Hepatocyte (in vitro differentiated cells): ENCODE measurements at regions not wholly inside any gene's neighbourhood (a gene's known extent, or its start where the extent isn't known, plus 50 kb on each side); places are given as distances from the start of the nearest gene placed in this dataset.

Experiments used
- DNase-seq: peaks from one replicate; pipeline ENCODE4 v3.0.0-alpha.2; 2016; ENCODE audit warnings: low spot score
- H2AFZ ChIP-seq: fragments of 200-600 bp; sonication (generic); 2 replicates; pipeline ENCODE4 v1.6.0; 2016; ENCODE audit warnings: antibody characterized with exemption, mild to moderate bottlenecking
- H3K27ac ChIP-seq: fragments of 200-600 bp; sonication (generic); 2 replicates; pipeline ENCODE4 v1.5.1; 2016; ENCODE audit warnings: mild to moderate bottlenecking
- H3K27me3 ChIP-seq: fragments of 200-600 bp; sonication (generic); 2 replicates; pipeline ENCODE4 v1.6.1; 2016
- H3K36me3 ChIP-seq: fragments of 200-600 bp; sonication (generic); replicated peaks from 2 replicates; pipeline ENCODE4 v1.5.1; 2016; ENCODE audit warnings: low read depth; ENCODE audit not compliant: insufficient read depth
- H3K4me1 ChIP-seq: fragments of 200-600 bp; sonication (generic); 2 replicates; pipeline ENCODE4 v1.5.1; 2016; ENCODE audit warnings: mild to moderate bottlenecking, moderate library complexity; ENCODE audit not compliant: insufficient read depth
- H3K4me2 ChIP-seq: fragments of 200-600 bp; sonication (generic); 2 replicates; pipeline ENCODE4 v1.6.0; 2016
- H3K4me3 ChIP-seq: fragments of 200-600 bp; sonication (generic); 2 replicates; pipeline ENCODE4 v1.5.1; 2016; ENCODE audit warnings: mild to moderate bottlenecking
- H3K79me2 ChIP-seq: fragments of 200-600 bp; sonication (generic); 2 replicates; pipeline ENCODE4 v1.6.0; 2017; ENCODE audit warnings: mild to moderate bottlenecking
- H3K9me2 ChIP-seq: fragments of 200-600 bp; sonication (generic); replicated peaks from 2 replicates; pipeline ENCODE4 v1.6.0; 2017; ENCODE audit warnings: mild to moderate bottlenecking; ENCODE audit not compliant: insufficient read depth
- H3K9me3 ChIP-seq: fragments of 200-600 bp; sonication (generic); 2 replicates; pipeline ENCODE4 v1.5.1; 2016; ENCODE audit warnings: low read depth, mild to moderate bottlenecking
- H4K20me1 ChIP-seq: fragments of 200-600 bp; sonication (generic); 2 replicates; pipeline ENCODE4 v1.6.0; 2016; ENCODE audit warnings: mild to moderate bottlenecking; ENCODE audit not compliant: insufficient read depth, poor library complexity, severe bottlenecking
- CTCF ChIP-seq: fragments of 200-600 bp; sonication (generic); IDR thresholded peaks from 2 replicates; pipeline ENCODE4 v1.5.1; 2016; ENCODE audit warnings: antibody characterized with exemption, mild to moderate bottlenecking; ENCODE audit not compliant: poor library complexity
- EZH2 ChIP-seq: fragments of 200-600 bp; sonication (generic); IDR thresholded peaks from 2 replicates; pipeline ENCODE4 v1.6.1; 2016; ENCODE audit warnings: antibody characterized with exemption, mild to moderate bottlenecking, borderline replicate concordance
- EZH2phosphoT487 ChIP-seq: fragments of 200-600 bp; sonication (generic); IDR thresholded peaks from one replicate; pipeline ENCODE4 v1.6.1; 2018; ENCODE audit warnings: antibody characterized with exemption, mild to moderate bottlenecking, low read depth, moderate library complexity; ENCODE audit not compliant: unreplicated experiment, severe bottlenecking
- whole genome bisulfite sequencing: methylation state at CpG from one replicate; pipeline ENCODE4 v1.1.6; 2016; ENCODE audit warnings: low lambda C conversion rate; ENCODE audit errors: missing lambda C conversion rate; 5-methylcytosine and 5-hydroxymethylcytosine counted together

GRCh38 chr4:106454021-106454420 is 85.4 kb upstream of the GIMD1 start:
- H3K9me3 ChIP-seq, result no peaks in the 10 kb centered on the region
- DNase-seq, result no peak
- H3K4me2 ChIP-seq, result no peak overlapping the region
- H3K9me2 ChIP-seq, result no peaks in the 10 kb centered on the region
- no peaks in the 10 kb centered on the region for H3K79me2 ChIP-seq
- no peaks in the 10 kb centered on the region for H3K27me3 ChIP-seq
- H3K27ac ChIP-seq, result no peak overlapping the region
- WGBS, result 77% methylated on average over 2 of the region's 2 CpGs
- TF ChIP-seq CTCF (no peak), EZH2phosphoT487 (no peak), EZH2 (no peak)
- H4K20me1 ChIP-seq, result no peaks in the 10 kb centered on the region
- H3K4me3 ChIP-seq, result no peak overlapping the region
- no peaks in the 10 kb centered on the region for H3K36me3 ChIP-seq
- H3K4me1 ChIP-seq, result no peaks in the 10 kb centered on the region
- H2AFZ ChIP-seq, result no peak overlapping the region

DNA sequence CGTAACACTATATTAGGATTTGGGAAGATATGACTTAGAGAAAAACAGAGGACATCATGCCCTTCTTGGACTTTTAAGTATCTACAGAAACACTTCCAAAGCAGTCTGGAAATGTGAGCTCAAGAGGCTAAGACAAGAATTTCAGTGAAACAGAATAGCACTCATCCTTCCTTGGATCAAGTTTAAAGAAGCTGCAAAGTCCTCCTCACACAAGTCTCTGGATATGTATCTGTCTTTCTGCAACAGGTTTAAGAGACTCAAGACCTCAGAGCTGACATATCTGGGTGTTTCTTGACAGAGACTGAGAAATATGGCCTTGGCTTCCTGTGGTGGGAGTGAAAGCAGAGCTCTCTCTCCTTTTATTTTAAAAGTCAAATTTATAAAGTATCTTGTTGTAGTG is 82.5 kb upstream of the GIMD1 start:
- Histone ChIP-seq H2AFZ (no peak overlapping the region), H3K79me2 (no peaks in the 10 kb centered on the region), H3K4me1 (no peaks in the 10 kb centered on the region), H3K9me3 (no peaks in the 10 kb centered on the region), H3K9me2 (no peaks in the 10 kb centered on the region), H3K4me2 (no peak overlapping the region), H4K20me1 (no peaks in the 10 kb centered on the region), H3K27me3 (no peaks in the 10 kb centered on the region), H3K4me3 (no peak overlapping the region), H3K36me3 (no peaks in the 10 kb centered on the region), H3K27ac (no peak overlapping the region)
- DNase-seq, result no peak
- no peak for TF ChIP-seq EZH2phosphoT487
- no peak for TF ChIP-seq EZH2
- TF ChIP-seq CTCF, result no peak
- WGBS, result 87% methylated on average over 1 of the region's 1 CpG

GRCh38 chr4:106450249-106450648 is 81.7 kb upstream of the GIMD1 start:
- Histone ChIP-seq H3K36me3 (no peaks in the 10 kb centered on the region), H3K9me3 (no peaks in the 10 kb centered on the region), H2AFZ (no peak overlapping the region), H3K27ac (no peak overlapping the region), H3K79me2 (no peaks in the 10 kb centered on the region), H3K9me2 (no peaks in the 10 kb centered on the region), H3K4me2 (no peak overlapping the region), H3K4me1 (no peaks in the 10 kb centered on the region), H3K4me3 (no peak overlapping the region), H4K20me1 (no peaks in the 10 kb centered on the region), H3K27me3 (no peaks in the 10 kb centered on the region)
- 95% methylated on average over 3 of the region's 3 CpGs for WGBS
- no peak for DNase-seq
- no peak for TF ChIP-seq CTCF
- TF ChIP-seq EZH2phosphoT487, result no peak

- no peak overlapping the region for H2AFZ ChIP-seq
- no peaks in the 10 kb centered on the region for H3K9me3 ChIP-seq
- H3K9me2 ChIP-seq, result no peaks in the 10 kb centered on the region
- H3K4me1 ChIP-seq, result no peaks in the 10 kb centered on the region
- H3K4me3 ChIP-seq, result no peak overlapping the region
- no peak overlapping the region for H3K4me2 ChIP-seq
- 89% methylated on average over 2 of the region's 2 CpGs for WGBS
- H3K27ac ChIP-seq, result no peak overlapping the region
- H3K79me2 ChIP-seq, result no peaks in the 10 kb centered on the region
- H3K27me3 ChIP-seq, result no peaks in the 10 kb centered on the region
- TF ChIP-seq EZH2phosphoT487 (no peak), CTCF (no peak), EZH2 (no peak)
- DNase-seq, result no peak
- no peaks in the 10 kb centered on the region for H3K36me3 ChIP-seq
- no peaks in the 10 kb centered on the region for H4K20me1 ChIP-seq
Measured at GRCh38 chr4:106444557-106444956, 76.0 kb upstream of the GIMD1 start.
